C4-2B (cell line): ENCODE measurements at regions not wholly inside any gene's neighbourhood (a gene's known extent, or its start where the extent isn't known, plus 50 kb on each side); places are given as distances from the start of the nearest gene placed in this dataset.

Experiments
- H3K27ac ChIP-seq: fragments of 450-650 bp; 2 replicates; pipeline ENCODE4 v1.5.1; 2017
- ZFX ChIP-seq: fragments of 450-650 bp; IDR thresholded peaks from 2 replicates; pipeline ENCODE4 v1.6.1; 2017
- TF ChIP-seq, protein P1 (sequence below): fragments of 450-650 bp; conservative IDR thresholded peaks from 2 replicates; pipeline ENCODE4 v1.5.1; 2017; ENCODE audit warnings: mild to moderate bottlenecking

DNA sequence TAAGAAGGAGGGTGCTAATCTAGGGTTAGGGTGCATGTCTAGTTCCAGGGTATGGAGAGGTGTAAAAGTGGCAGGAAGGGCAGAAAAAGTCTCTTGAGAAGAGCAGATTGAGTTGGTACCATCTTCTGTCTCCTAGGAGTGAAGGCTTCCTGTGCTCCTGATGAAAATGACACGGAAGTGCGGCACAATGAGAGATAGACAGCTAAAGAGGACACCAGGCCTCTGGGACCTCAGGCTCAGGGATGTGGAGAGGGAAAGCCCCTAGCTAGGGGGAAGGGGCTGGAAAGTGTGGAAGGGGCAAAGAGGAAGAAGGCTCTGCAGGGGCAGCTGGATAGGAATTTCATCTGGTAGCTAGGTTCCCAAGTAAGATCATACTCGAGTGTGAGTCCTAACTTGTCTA lies 498.3 kb upstream of the EEF2KMT start:
- no peak overlapping the region for H3K27ac ChIP-seq
- TF ChIP-seq, protein P1, sequence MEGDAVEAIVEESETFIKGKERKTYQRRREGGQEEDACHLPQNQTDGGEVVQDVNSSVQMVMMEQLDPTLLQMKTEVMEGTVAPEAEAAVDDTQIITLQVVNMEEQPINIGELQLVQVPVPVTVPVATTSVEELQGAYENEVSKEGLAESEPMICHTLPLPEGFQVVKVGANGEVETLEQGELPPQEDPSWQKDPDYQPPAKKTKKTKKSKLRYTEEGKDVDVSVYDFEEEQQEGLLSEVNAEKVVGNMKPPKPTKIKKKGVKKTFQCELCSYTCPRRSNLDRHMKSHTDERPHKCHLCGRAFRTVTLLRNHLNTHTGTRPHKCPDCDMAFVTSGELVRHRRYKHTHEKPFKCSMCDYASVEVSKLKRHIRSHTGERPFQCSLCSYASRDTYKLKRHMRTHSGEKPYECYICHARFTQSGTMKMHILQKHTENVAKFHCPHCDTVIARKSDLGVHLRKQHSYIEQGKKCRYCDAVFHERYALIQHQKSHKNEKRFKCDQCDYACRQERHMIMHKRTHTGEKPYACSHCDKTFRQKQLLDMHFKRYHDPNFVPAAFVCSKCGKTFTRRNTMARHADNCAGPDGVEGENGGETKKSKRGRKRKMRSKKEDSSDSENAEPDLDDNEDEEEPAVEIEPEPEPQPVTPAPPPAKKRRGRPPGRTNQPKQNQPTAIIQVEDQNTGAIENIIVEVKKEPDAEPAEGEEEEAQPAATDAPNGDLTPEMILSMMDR: no peak
- TF ChIP-seq ZFX: no peak

- H3K27ac ChIP-seq: no peak overlapping the region
- TF ChIP-seq ZFX: no peak
- TF ChIP-seq, protein P1: no peak
Observed at GRCh38 chr16:5590416-5590815, 492.8 kb upstream of the EEF2KMT start.

DNA sequence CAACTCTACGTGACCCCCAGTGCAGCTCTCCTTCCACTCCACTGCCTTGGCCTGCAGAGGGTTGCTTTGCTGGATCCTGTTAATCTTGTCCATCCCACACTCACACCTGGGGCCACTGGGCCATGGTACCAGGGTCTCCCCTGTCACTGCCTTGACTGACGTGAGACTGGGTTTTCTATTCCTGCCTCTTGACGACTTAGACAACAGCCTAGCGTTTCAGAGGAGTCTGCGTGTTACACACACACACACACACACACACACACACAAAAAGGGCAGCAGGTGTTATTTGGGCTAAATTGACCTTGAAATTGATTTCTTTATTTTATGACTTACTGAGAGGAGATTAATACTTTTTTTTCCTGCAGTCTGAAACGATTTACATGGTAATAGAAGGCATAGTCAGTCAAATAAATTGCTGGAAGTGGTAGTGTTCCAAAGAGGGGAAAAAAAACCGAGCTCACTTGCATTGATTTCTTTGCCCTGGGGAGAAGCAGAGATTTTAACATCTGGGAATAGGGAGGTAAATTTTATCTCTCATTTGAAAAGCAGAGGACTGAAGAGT lies 492.3 kb upstream of the EEF2KMT start:
- TF ChIP-seq, protein P1: no peak
- TF ChIP-seq ZFX: no peak
- H3K27ac ChIP-seq: no peak overlapping the region

GRCh38 chr16:5584109-5584508 lies 486.5 kb upstream of the EEF2KMT start:
- no peak for TF ChIP-seq ZFX
- TF ChIP-seq, protein P1: no peak
- no peak overlapping the region for H3K27ac ChIP-seq

GRCh38 chr16:5582529-5582928 lies 484.9 kb upstream of the EEF2KMT start:
- no peak overlapping the region for H3K27ac ChIP-seq
- TF ChIP-seq, protein P1: no peak
- TF ChIP-seq ZFX: no peak

DNA sequence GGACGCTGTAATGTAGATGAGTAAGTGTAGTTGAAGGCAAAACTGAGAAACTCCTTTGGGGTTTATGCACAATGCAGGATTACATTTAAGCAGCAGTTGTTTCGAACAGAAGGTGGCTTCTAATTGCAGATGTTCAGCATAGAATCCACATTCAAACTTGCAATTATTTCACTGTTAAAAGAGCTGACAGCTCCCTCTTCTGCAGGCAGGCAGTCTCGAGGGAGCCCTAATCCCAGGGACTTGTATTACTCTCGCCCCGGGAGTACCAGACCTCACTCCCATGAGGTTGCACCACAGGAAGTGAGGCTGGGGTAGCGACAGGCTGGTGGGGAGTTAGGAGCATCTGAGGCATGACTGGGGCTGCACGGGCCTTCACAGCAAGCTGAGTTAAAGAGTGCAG lies 484.3 kb upstream of the EEF2KMT start:
- no peak for TF ChIP-seq ZFX
- TF ChIP-seq, protein P1: no peak
- H3K27ac ChIP-seq: no peak overlapping the region

DNA sequence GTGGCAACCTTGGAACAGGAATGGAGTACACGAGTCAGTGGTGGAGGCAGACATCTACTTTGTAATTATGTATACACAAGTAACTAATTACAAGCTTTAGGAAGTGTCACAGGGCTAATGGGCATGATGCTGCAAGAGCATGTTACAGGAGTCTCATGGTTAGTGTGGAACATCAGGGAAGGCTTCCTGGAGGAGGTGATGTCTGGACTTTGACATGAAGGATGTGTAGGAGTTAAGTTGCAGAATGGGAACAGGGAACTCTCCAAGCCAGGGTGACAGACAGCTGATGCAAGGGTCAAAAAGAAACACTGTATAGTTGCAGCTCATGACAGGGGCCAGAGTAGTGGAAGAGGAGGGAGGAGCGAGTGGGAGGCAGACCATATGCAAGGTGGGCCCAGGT lies 483.8 kb upstream of the EEF2KMT start:
- TF ChIP-seq, protein P1: no peak
- no peak for TF ChIP-seq ZFX
- H3K27ac ChIP-seq: no peak overlapping the region
